HEK293 (cell line): ENCODE measurements at regions not wholly inside any gene's neighbourhood (a gene's known extent, or its start where the extent isn't known, plus 50 kb on each side); places are given as distances from the start of the nearest gene placed in this dataset.

Experiments used
- CTCF ChIA-PET: fragments of 350-600 bp; formaldehyde crosslinking; extraction: SDS; loops from one replicate; lab custom pipeline; 2021; ENCODE audit warnings: antibody characterized with exemption; lab: Yijun Ruan, JAX
- POLR2A ChIA-PET: fragments of 300-600 bp; formaldehyde crosslinking; extraction: SDS; loops from one replicate; lab custom pipeline; 2020; ENCODE audit warnings: antibody characterized with exemption, inconsistent platforms; lab: Yijun Ruan, JAX
- H3K27ac ChIP-seq: fragments of 200-500 bp; sonication (Bioruptor generic); 2 replicates; pipeline ENCODE4 v1.5.1; 2014; ENCODE audit warnings: low read depth, low read length, control low read depth, inconsistent platforms; ENCODE audit errors: extremely low read depth
- H3K36me3 ChIP-seq, 2 experiments: fragments of 200-500 bp in 1 of 2; sonication (Bioruptor generic) in 1 of 2; 1 replicate in 1 of 2; 2 replicates in 1 of 2; pipeline ENCODE4 v1.5.1; 2014 to 2017; ENCODE audit warnings: inconsistent platforms in 2 of 2, low read length in 2 of 2; ENCODE audit not compliant: control insufficient read depth in 2 of 2, insufficient read depth in 1 of 2
- H3K4me1 ChIP-seq: fragments of 200-500 bp; sonication (Bioruptor generic); 2 replicates; pipeline ENCODE4 v1.5.1; 2014; ENCODE audit warnings: mild to moderate bottlenecking, low read length, inconsistent platforms; ENCODE audit not compliant: control insufficient read depth, insufficient read depth
- H3K4me3 ChIP-seq: 2 replicates; pipeline ENCODE4 v1.5.1; 2011; ENCODE audit warnings: low read depth, mild to moderate bottlenecking, control low read depth, low read length, moderate library complexity
- H3K9me3 ChIP-seq: fragments of 200-500 bp; sonication (Bioruptor generic); 2 replicates; pipeline ENCODE4 v1.5.1; 2014; ENCODE audit warnings: low read depth, low read length, inconsistent platforms; ENCODE audit not compliant: control insufficient read depth, insufficient read depth
- BCL11A ChIP-seq: fragments of 450-650 bp; formaldehyde crosslinking; IDR thresholded peaks from 2 replicates; pipeline ENCODE4 v1.5.1; 2016; ENCODE audit warnings: low read depth, missing biosample characterization, missing genetic modification characterization
- GLIS1 ChIP-seq: fragments of 450-650 bp; formaldehyde crosslinking; IDR thresholded peaks from 2 replicates; pipeline ENCODE4 v1.5.1; 2016; ENCODE audit warnings: missing biosample characterization, missing genetic modification characterization
- KLF8 ChIP-seq: fragments of 450-650 bp; formaldehyde crosslinking; IDR thresholded peaks from 2 replicates; pipeline ENCODE4 v1.5.1; 2016; ENCODE audit warnings: missing biosample characterization, missing genetic modification characterization
- OVOL3 ChIP-seq: fragments of 450-650 bp; formaldehyde crosslinking; IDR thresholded peaks from 2 replicates; pipeline ENCODE4 v1.5.1; 2016; ENCODE audit warnings: missing biosample characterization, missing genetic modification characterization
- PRDM10 ChIP-seq: fragments of 450-650 bp; formaldehyde crosslinking; IDR thresholded peaks from 2 replicates; pipeline ENCODE4 v1.5.1; 2016; ENCODE audit warnings: missing biosample characterization, missing genetic modification characterization
- WT1 ChIP-seq: fragments of 450-650 bp; formaldehyde crosslinking; IDR thresholded peaks from 2 replicates; pipeline ENCODE4 v1.5.1; 2016; ENCODE audit warnings: missing biosample characterization, missing genetic modification characterization
- ZBTB7A ChIP-seq: fragments of 450-650 bp; formaldehyde crosslinking; IDR thresholded peaks from 2 replicates; pipeline ENCODE4 v1.5.1; 2016; ENCODE audit warnings: low read depth, missing biosample characterization, missing genetic modification characterization
- ZNF121 ChIP-seq: fragments of 450-650 bp; formaldehyde crosslinking; IDR thresholded peaks from 2 replicates; pipeline ENCODE4 v1.5.1; 2016; ENCODE audit warnings: missing biosample characterization, missing genetic modification characterization
- ZNF132 ChIP-seq: fragments of 450-650 bp; formaldehyde crosslinking; IDR thresholded peaks from 2 replicates; pipeline ENCODE4 v1.5.1; 2017; ENCODE audit warnings: missing biosample characterization, missing genetic modification characterization, borderline replicate concordance
- ZNF133 ChIP-seq: fragments of 450-650 bp; formaldehyde crosslinking; IDR thresholded peaks from 2 replicates; pipeline ENCODE4 v1.5.1; 2016; ENCODE audit warnings: missing biosample characterization, missing genetic modification characterization
- ZNF138 ChIP-seq: fragments of 450-650 bp; formaldehyde crosslinking; IDR thresholded peaks from 2 replicates; pipeline ENCODE4 v1.5.1; 2016; ENCODE audit warnings: missing biosample characterization, missing genetic modification characterization, borderline replicate concordance
- ZNF169 ChIP-seq: fragments of 450-650 bp; formaldehyde crosslinking; IDR thresholded peaks from 2 replicates; pipeline ENCODE4 v1.5.1; 2016; ENCODE audit warnings: missing biosample characterization, missing genetic modification characterization
- ZNF2 ChIP-seq: fragments of 450-650 bp; formaldehyde crosslinking; IDR thresholded peaks from 2 replicates; pipeline ENCODE4 v1.5.1; 2016; ENCODE audit warnings: missing biosample characterization, missing genetic modification characterization
- ZNF202 ChIP-seq: fragments of 450-650 bp; formaldehyde crosslinking; IDR thresholded peaks from 2 replicates; pipeline ENCODE4 v1.5.1; 2016; ENCODE audit warnings: missing biosample characterization, missing genetic modification characterization, borderline replicate concordance
- ZNF416 ChIP-seq: fragments of 450-650 bp; formaldehyde crosslinking; IDR thresholded peaks from 2 replicates; pipeline ENCODE4 v1.5.1; 2016; ENCODE audit warnings: missing biosample characterization, missing genetic modification characterization
- ZNF426 ChIP-seq: fragments of 450-650 bp; formaldehyde crosslinking; IDR thresholded peaks from 2 replicates; pipeline ENCODE4 v1.5.1; 2017; ENCODE audit warnings: missing biosample characterization, missing genetic modification characterization, mild to moderate bottlenecking, inconsistent platforms, moderate library complexity
- ZNF560 ChIP-seq: fragments of 450-650 bp; formaldehyde crosslinking; IDR thresholded peaks from 2 replicates; pipeline ENCODE4 v1.5.1; 2017; ENCODE audit warnings: missing biosample characterization, missing genetic modification characterization, borderline replicate concordance
- ZNF664 ChIP-seq: fragments of 450-650 bp; formaldehyde crosslinking; IDR thresholded peaks from 2 replicates; pipeline ENCODE4 v1.5.1; 2016; ENCODE audit warnings: missing biosample characterization, missing genetic modification characterization
- TF ChIP-seq, protein P1 (sequence below): fragments of 450-650 bp; formaldehyde crosslinking; IDR thresholded peaks from 2 replicates; pipeline ENCODE4 v1.5.1; 2016; ENCODE audit warnings: missing biosample characterization, missing genetic modification characterization
- TF ChIP-seq, protein P2 (sequence below): fragments of 450-650 bp; formaldehyde crosslinking; IDR thresholded peaks from 2 replicates; pipeline ENCODE4 v1.5.1; 2016; ENCODE audit warnings: missing biosample characterization, missing genetic modification characterization, borderline replicate concordance
- TF ChIP-seq, protein P3 (sequence below): fragments of 450-650 bp; formaldehyde crosslinking; IDR thresholded peaks from 2 replicates; pipeline ENCODE4 v1.5.1; 2016; ENCODE audit warnings: missing biosample characterization, missing genetic modification characterization

DNA sequence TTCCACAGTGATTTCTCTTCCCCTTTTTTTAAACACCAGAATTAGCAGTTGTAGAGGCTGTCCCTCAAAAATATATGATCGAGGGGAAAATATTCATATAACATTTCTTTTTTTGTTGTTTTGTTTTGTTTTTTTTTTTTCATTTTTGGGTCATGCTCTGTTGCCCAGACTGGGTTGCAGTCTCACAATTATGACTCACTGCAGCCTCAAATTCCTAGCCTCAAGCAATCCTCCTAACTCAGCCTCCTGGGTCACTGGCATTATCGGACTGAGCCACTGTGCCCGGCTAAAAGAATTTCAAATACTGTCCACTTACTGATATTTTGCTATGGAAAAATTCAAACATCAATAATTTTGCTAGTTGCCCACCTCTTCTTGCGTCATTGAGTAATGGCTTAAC lies 134.0 kb downstream of the HFE start (continued):
- no peak for TF ChIP-seq ZNF426 (tag by site-specific recombination)
- no peak for TF ChIP-seq ZNF2
- TF ChIP-seq, protein P1, sequence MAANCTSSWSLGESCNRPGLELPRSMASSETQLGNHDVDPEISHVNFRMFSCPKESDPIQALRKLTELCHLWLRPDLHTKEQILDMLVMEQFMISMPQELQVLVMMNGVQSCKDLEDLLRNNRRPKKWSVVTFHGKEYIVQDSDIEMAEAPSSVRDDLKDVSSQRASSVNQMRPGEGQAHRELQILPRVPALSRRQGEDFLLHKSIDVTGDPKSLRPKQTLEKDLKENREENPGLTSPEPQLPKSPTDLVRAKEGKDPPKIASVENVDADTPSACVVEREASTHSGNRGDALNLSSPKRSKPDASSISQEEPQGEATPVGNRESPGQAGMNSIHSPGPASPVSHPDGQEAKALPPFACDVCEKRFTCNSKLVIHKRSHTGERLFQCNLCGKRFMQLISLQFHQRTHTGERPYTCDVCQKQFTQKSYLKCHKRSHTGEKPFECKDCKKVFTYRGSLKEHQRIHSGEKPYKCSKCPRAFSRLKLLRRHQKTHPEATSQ (tag by site-specific recombination) = no peak
- TF ChIP-seq ZNF202 (tag by site-specific recombination) = no peak
- no peak for TF ChIP-seq ZNF121
- no peak for TF ChIP-seq ZNF132 (tag by site-specific recombination)
- no peak for TF ChIP-seq ZNF664 (tag by site-specific recombination)

GRCh38 chr6:26222571-26222970 lies 135.3 kb downstream of the HFE start:
- Histone ChIP-seq H3K9me3 (no peaks in the 10 kb centered on the region), H3K4me1 (no peaks in the 10 kb centered on the region), H3K4me3 (no peak overlapping the region), H3K36me3 (peaks cover 0 to 12% of the 10 kb centered on the region in 2 experiments; a peak in 1 of 3 replicates)
- CTCF ChIA-PET = interaction anchor here (0.6 to 1.0 kb wide), 8 partner anchors 15 to 1151 kb away, joined by 3 to 4 read pairs (median 4); no protein-coding TSS in a partner anchor
- TF ChIP-seq, protein P2, sequence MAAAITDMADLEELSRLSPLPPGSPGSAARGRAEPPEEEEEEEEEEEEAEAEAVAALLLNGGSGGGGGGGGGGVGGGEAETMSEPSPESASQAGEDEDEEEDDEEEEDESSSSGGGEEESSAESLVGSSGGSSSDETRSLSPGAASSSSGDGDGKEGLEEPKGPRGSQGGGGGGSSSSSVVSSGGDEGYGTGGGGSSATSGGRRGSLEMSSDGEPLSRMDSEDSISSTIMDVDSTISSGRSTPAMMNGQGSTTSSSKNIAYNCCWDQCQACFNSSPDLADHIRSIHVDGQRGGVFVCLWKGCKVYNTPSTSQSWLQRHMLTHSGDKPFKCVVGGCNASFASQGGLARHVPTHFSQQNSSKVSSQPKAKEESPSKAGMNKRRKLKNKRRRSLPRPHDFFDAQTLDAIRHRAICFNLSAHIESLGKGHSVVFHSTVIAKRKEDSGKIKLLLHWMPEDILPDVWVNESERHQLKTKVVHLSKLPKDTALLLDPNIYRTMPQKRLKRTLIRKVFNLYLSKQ = no peak
- TF ChIP-seq, protein P3, sequence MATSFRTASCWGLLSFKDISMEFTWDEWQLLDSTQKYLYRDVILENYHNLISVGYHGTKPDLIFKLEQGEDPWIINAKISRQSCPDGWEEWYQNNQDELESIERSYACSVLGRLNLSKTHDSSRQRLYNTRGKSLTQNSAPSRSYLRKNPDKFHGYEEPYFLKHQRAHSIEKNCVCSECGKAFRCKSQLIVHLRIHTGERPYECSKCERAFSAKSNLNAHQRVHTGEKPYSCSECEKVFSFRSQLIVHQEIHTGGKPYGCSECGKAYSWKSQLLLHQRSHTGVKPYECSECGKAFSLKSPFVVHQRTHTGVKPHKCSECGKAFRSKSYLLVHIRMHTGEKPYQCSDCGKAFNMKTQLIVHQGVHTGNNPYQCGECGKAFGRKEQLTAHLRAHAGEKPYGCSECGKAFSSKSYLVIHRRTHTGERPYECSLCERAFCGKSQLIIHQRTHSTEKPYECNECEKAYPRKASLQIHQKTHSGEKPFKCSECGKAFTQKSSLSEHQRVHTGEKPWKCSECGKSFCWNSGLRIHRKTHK (tag by site-specific recombination) = no peak
- no peak for TF ChIP-seq ZNF560 (tag by site-specific recombination)
- TF ChIP-seq ZBTB7A (tag by site-specific recombination) = no peak
- TF ChIP-seq GLIS1 (tag by site-specific recombination) = no peak
- TF ChIP-seq ZNF169 (tag by site-specific recombination) = no peak
- TF ChIP-seq KLF8 = no peak
- TF ChIP-seq, all 188 proteins: peak for 0
- POLR2A ChIA-PET = interaction anchor here (0.6 to 5.4 kb wide), 9 partner anchors 12 to 203 kb away, joined by 3 to 35 read pairs (median 6); a partner anchor contains a TSS
- no peak overlapping the region for H3K27ac ChIP-seq

GRCh38 chr6:26223228-26223627 lies 136.0 kb downstream of the HFE start:
- H3K36me3 ChIP-seq = peaks cover 0 to 12% of the 10 kb centered on the region in 2 experiments; a peak in 1 of 3 replicates
- no peak for TF ChIP-seq ZNF416 (tag by site-specific recombination)
- TF ChIP-seq WT1 (tag by site-specific recombination) = no peak
- TF ChIP-seq BCL11A (tag by site-specific recombination) = no peak
- no peak for TF ChIP-seq ZNF133
- no peak for TF ChIP-seq OVOL3
- no peak for TF ChIP-seq ZNF138
- TF ChIP-seq ZBTB7A (tag by site-specific recombination) = no peak
- TF ChIP-seq PRDM10 (tag by site-specific recombination) = 0 out of 2 replicates have a peak, but pooled peaks have one; percentile 29
- H3K4me1 ChIP-seq = no peaks in the 10 kb centered on the region
- peak overlapping the region; percentile 39; the same call in 1 of the 2 replicates for H3K27ac ChIP-seq
- H3K4me3 ChIP-seq = peak overlapping the region; percentile 68
- POLR2A ChIA-PET = interaction anchor here (0.6 to 5.4 kb wide), 10 partner anchors 11 to 203 kb away, joined by 3 to 35 read pairs (median 6); a partner anchor contains a TSS
- H3K9me3 ChIP-seq = no peaks in the 10 kb centered on the region
- CTCF ChIA-PET = interaction anchor here (0.6 to 1.0 kb wide), 8 partner anchors 15 to 1150 kb away, joined by 3 to 4 read pairs (median 4); no protein-coding TSS in a partner anchor
